ENCODE measurements at regions not wholly inside any gene's neighbourhood (a gene's known extent, or its start where the extent isn't known, plus 50 kb on each side); places are given as distances from the start of the nearest gene placed in this dataset.
A peak's percentile ranks its signal among the peaks of the same experiment; 100 is the strongest.
"Not testable (repeated sequence)": the region's sequence is repeated elsewhere in the genome, so short reads cannot be mapped to it uniquely, and the experiment has no call there.

DNA sequence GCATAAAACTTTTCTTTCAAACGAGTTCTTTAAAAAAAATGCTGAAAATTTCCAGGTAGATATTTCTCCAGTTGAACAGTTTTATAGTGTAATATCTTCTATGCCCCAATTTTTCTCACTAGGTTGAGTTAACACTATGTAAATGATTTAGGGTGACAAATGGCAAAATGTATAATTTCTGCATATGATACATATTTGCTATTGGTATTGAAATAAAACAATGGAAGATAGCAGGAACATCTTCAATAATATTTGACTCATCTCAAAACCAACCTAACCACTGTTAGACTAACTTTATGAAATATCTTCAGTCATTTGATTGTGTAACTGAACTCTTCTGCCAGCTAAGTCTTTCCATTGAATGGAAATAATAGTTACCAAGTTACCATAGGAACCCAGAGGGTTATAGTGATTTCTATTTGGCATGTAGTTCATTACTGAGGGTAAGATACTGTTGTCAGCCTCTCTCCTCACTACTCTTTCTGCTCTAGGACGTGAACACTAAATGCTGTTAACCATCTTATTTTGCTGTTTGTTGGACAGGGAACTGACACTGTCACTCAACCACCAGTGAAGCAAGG lies 824.7 kb upstream of the NECTIN3 start:
- DNase-seq = no peak

DNA sequence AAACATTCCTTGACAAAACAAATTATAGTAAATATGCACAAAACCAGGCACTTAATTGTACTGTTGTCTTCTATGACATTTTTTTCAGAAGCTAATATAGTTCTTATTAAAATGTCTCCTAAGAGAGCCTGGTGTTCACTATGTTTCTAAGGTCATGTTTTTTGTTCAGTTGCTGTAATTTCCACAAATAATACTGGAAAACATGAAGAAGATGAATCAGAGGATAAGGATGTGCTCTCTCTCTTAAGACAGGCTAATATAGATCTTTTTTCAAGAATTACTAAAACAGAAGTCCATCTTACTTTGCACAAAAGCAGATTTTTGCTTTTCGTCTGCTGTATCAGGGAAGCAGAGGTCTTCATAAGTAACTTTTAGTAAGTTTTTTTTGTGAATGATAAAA lies 823.0 kb upstream of the NECTIN3 start:
- DNase-seq = no peak

DNA sequence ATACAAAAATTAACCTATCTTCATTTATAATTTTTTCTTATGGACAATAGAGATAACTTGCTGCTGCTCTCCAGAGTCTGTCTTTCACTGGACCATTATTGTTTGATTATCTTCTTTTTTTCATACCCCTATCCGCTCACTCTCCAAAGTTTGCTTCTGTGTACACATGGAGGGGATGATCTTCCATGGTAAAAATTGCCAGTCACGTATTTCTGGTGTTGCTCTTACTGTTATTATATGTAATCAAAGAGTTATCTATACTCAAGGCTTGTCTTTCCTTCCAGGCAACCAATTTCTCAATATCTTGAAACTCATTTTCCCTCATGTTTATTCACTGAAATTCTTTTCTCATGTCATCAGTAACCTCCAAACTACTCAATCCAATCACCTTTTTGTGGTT lies 817.8 kb upstream of the NECTIN3 start:
- no peak for DNase-seq

DNA sequence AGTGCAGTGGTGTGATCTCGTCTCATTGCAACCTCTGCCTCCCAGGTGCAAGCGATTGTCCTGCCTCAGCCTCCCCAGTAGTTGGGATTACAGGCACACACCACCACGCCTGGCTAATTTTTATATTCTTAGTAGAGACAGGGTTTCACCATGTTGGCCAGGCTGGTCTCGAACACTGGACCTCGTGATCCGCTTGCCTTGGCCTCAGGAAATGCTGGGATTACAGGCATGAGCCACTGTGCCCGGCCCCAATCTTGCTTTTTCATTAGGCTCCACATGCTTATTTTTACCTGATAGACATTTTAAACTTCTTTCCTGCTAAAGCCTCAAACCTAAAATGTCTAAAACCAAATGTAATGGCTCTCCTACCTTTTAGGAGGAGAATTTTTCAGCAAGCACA lies 817.0 kb upstream of the NECTIN3 start:
- no peak for DNase-seq

DNA sequence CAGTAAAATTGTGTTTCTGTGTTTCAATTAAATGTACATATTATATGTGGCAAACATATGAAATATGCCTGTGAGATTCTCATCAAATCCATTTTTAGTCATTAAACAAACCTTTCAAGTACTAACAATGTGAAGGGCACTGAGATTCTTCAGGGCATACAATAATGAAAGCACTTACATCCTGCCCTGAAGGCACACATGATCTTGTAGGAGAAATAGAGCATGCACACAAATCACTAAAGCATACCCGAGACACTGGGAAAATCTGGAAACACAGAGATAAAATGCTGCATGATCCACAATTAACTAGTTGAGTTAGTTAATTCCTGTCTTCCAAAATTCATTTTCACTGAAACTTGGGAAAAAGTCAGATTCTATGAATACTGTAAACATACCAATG lies 810.5 kb upstream of the NECTIN3 start:
- no peak for DNase-seq

DNA sequence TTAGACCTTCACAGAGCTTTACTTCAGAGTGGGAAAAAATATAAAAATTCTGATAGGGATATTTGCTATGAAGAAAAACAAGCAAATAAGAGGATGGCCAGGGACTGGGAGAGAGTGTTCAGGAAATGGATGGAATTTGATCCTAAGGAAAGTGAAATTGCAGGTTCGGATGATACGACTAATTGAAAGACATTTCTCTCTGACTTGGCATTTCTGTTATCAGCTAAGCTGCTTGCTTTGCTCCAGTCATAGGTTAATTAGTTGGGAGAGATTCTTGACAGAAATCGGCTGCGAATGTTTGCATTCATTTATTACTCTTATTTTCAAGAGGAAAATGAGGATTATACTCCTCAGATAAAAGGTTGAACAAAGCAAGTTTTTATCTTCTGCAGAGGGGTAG lies 808.7 kb upstream of the NECTIN3 start:
- DNase-seq = no peak

DNA sequence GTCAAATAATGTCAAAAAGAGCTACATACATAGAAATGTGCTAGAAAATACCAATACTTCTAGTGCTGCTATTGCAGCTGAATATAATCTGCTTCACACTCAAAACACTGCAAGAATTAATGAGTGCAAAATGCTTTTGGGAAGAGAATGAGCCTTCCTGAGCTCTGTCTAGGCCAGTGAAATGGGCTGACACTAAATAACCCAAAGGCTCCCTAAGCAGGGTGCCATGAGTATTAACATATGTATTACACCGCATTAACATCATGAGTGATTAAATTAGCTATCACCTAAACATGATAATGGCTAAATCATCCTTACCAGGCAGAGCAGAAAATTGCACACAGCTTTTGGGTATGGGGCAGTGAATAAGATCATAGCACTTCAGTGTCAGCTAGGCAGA lies 806.3 kb upstream of the NECTIN3 start:
- DNase-seq = no peak

DNA sequence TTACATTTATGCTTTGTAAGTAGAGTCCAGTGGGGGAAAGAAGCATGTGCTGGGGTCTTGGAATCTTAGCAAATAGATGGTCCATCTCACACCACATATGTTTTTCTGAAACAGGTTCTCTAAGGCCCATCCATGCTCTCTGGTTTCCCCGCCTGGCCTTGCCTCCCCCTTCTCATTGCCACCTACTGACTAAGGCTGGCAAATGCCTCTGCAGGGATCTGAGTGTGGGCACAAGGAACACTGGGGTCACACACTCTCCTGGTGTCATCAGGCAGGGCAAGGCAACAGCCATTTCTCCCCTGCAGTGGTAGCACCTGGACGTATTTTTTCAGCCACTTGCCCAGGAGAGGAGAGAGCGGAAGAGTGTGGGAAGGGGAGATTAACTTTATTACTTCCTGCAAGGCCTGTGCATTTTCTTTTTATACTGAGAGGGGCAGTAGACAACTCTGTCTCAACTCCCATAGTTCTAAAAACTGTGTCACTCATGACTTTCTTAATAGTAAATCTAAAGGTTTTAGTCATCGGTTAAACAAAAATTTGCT lies 804.2 kb upstream of the NECTIN3 start:
- no peak for DNase-seq

DNA sequence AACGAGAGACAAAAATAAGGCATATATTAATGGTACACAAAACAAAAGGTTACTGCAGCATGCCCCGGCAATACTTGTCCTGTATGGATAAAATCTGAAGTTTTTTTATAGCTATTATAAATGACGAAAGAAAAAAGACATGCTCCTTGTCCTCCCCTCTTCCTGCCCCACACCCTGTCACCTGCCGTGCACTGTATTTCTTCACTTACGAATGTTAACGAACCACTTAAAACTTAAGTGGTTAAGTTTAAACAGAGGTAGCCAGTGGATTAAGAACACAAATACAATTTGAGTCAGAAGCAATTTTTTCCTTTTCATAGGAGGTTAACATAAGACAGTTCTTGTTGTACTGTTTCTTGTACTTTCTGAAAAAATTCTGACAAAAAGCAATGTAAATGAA lies 799.1 kb upstream of the NECTIN3 start:
- DNase-seq = no peak

DNA sequence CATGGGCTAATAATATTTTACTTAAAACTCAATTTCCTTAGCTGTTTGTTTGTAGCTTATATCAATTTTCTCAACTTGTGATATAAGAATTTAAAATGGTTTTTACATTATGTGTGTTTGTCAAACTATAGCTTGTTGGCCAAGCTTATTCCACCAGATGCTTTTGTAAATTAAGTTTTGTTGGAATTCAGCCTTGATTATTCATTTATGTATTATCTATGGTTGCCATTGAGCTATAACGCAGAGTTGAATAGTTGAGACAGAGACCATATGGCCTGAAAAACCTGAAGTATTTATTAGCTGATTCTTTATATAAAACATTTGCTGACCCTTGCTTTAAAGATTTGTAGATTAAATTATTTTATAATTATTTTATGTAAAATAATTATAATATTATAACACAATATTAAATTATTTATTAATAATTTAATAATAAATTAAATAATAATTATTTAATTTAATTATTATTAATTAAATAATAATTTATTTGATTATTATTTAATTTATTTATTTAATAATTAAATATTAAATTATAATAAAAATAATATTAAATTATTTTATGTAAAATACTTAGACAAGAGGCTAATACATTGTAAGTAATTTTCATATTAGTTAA lies 779.6 kb upstream of the NECTIN3 start:
- DNase-seq = no peak

DNA sequence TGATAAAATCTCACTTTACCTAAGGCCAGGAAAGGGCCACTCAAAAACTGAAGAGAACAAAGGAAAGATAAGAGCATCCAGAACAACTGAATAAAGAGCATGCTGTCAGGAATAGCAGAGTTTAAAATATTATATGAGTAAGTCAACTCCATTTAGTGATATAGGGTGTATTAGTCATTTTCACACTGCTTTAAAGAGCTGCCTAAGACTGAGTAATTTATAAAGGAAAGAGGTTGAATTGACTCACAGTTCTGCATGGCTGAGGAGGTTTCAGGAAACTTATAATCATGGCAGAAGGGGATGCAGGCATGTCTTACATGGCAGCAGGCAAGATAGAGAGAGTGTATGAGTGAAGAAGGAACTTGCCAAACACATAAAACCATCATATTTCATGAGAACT lies 778.0 kb upstream of the NECTIN3 start:
- DNase-seq = no peak

DNA sequence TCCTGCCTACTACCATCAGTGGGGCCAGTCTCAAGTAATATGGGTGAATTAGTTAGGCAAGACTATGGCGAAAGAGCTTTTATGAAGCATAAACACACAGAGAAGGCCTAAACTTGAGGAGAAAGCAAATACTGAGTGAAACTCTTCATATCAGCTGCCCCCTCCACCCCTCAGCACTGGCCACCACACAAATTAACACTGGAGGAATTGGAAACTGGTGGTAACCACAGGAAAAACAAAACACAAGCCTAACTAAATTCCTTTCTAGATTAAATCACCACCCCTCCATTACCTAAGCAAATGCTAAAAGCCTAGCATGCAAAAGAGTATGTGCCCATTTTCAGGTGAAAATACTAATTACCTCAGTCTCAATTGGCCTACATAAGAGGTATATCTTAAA lies 774.7 kb upstream of the NECTIN3 start:
- peak; percentile 13 for DNase-seq

DNA sequence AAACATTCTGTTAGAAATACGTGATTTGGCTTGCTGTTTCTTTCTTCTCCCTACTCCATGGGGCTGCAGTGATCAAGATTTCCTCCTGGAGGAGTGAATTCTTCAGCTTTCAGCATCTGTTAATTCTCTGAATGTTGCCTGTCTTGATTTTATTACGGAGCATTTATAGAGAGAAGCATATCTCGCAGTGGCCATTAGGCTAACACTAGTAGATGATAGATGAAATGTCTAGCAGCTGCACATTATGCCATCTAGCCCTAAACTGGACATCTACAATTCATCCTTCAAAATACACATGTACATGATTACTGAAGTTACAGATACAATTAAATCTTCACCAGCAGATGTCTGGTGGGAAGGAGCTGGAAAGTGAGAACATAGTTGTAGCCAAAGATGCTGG lies 769.8 kb upstream of the NECTIN3 start:
- DNase-seq = no peak

DNA sequence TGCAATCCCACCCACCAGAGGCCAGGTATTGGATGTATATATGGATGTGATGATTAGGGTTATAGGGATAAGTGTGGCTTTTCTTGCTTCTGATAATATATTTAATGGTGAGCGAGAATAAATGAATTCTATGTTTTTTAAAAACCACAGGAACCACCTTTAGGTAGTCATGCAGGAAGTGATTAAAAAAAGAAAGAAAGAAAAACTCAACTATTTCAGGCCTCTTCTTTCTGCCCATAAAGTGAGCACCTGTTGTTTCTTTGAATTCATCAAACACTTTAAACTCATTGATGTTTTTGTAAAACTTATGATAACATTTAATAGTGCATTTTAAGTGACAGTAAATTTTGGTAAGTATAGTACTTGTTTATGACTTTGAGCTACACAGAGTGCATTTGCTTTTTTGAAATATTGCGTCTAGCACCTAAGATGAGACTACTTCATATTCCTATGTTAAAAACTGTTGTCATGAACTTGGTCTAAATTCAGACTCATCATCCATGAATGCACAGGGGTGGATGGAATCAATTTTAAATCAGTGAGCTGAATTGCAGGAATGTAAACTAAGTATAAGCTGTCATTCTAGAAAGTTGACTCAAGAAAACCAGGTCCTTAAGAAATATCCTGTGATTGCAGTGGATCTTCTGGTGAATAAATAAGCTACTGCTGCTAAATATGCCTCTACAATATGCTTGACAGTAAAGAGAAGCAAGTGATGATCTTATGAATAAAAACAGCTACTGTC lies 764.4 kb upstream of the NECTIN3 start:
- no peak for DNase-seq

DNA sequence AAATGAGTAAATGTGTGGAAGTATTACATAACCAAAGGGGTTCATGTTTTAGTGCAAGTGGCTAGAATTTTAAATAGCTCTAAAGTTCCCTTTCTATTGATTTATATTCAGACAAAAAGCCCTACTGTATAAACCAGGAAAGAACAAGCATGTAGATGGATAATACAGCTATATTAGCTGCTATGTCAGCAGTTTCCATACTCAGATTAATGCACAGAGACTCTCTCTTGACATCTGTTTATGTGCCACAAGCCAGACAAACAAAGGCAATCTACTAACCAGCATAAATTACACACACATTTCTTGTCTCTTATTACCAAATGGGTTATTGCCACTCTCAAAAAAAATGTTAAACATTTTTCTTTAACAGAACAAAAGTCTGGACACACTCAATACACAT lies 760.1 kb upstream of the NECTIN3 start:
- DNase-seq = no peak

DNA sequence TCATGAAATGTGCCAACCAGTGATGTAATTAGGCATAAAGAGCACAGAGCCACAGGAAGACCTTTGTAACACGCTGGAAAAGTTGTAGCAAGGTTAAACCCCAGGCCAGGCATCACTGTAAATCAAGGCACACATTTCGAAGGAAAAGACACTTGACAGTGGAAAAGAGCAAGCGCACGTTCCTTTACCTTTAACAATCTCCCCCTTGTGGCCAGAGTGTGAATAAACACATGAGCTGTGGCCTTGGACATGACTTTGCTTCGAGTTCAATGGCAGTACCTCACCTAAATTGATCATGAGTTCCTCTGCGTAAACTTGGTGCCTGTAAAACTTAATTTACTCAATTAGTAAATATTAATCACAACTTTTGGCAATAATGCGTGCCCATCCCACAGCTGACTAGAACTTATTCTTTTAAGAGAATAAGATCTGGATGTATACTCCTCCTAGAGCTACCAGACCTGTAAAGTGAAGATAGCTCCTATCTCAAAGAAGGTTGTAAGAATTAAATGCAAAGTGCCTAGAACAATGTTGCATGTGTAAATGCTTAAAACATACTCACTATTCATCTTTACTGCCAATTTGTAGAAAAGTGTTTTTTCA lies 757.0 kb upstream of the NECTIN3 start:
- DNase-seq = peak; percentile 30

DNA sequence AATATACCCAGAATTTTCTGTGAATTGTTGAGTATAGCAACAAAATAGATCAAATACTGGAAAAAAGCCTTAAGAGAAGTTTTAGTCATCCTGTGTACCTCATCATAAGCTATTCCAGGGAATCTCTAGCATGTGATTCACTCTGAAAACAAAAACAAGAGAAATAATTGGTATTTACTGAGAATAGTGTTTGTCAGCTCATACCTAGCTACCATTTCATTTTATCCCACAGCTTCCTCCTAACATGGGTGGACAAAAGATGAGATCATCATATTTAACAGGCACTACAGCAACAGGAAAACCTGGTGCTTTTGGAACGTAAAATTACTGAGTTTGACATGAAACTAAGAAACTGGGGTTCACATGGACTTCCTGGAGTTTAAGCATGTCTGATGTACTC lies 753.5 kb upstream of the NECTIN3 start:
- peak; percentile 57 for DNase-seq

DNA sequence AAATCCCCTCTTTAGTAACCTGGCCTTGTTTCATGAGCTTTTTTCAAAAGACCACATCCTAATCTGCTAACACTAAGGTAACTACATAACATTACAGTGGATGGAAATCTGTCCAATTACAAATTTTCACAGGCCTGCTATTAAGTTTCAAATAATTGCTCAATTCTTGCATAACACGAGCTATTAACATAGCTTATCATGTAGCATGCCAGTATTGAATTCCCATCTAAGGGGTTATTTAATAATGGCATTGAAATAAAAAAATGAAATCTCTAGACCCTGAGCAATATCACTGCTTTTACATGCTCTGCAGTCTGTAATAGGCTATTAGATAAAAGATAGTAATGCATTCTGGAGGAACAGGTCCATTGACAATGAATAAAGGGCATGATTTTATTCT lies 748.3 kb upstream of the NECTIN3 start:
- no peak for DNase-seq

DNA sequence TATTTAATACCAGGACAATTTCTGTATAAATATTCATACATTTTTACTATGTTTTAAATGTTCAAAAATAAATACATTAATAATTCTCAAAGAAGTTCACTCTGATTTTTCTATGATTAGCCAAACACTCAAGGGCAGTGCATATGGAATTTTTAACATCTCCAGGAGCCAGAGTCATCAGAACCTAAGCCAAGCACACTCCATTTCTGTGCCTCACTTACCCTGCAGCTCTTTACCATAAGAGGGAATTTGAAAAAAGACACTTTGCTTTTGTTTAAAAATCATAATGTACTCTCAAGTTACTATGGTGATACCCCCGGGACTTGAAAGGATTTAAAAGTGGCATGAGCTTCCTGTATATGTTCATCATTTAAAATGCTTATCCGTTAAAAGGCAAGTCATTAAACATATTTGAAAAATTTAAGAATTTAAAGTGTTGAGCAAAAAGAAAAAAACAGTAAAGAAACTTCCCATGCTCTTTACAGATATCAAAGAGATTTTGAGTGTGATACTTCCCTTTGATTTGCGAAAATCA lies 747.4 kb upstream of the NECTIN3 start:
- DNase-seq = no peak

DNA sequence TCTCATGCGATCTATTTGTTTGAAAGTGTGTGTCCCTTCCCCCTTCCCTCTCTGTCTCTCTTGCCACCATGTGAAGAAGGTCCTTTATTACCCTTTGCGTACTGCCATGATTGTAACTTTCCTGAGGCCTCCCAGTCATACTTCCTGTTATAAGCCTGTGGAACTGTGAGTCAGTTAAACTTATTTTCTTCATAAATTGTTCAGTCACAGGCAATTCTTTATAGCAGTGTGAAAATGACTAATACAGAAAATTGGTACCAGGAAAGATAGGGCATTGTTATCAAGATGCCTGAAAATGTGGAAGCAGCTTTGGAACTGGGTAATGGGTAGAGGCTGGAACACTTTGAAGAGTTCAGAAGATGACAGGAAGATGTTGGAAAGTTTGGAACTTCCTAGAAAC lies 743.7 kb upstream of the NECTIN3 start:
- no peak for DNase-seq

DNA sequence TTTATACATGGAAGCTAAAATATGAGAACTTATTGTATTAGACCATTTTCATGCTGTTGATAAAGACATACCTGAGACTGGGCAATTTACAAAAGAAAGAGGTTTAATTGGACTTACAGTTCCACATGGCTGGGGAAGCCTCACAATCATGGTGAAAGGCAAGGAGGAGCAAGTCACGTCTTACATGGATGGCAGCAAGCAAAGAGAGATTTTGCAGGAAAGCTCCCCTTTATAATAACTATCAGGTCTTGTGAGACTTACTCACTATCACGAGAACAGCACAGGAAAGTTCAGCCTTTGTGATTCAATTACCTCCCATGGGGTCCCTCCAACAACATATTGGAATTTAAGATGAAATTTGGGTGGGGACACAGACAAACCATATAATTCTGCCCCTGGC lies 740.1 kb upstream of the NECTIN3 start:
- DNase-seq = not testable (repeated sequence)

DNA sequence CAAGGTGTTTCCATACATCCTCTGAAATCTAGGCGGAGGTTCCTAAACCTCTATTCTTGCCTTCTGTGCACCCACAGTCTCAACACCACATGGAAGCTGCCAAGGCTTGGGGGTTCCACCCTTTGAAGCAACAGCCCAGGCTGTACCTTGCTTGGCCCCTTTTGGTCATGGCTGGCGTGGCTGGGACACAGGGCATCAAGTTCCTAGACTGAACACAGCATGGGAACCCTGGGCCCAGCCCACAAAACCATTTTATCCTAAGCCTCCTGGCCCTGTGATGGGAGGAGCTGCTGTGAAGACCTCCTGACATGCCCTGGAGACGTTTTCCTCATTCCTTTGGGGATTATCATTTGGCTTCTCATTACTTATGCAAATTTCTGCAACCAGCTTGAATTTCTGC lies 739.0 kb upstream of the NECTIN3 start:
- DNase-seq = no peak

DNA sequence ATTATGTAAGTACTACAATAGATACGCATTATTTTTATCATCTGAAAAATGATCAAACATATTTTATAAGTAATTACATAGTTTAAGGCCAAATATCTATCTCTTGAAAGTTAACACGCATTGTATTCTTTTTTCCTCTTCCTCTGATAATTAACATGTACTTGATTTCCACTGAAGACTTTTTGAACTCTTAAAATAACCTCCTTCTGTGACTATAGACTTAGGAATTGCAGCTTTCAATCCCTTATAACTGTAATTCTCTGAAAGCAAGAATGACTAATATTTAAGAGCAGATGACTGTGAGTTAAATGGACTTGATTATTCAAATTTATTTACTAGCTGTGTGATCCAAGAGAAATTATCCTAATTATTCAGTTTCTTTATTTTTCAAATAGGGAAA lies 730.6 kb upstream of the NECTIN3 start:
- peak; percentile 7 for DNase-seq

DNA sequence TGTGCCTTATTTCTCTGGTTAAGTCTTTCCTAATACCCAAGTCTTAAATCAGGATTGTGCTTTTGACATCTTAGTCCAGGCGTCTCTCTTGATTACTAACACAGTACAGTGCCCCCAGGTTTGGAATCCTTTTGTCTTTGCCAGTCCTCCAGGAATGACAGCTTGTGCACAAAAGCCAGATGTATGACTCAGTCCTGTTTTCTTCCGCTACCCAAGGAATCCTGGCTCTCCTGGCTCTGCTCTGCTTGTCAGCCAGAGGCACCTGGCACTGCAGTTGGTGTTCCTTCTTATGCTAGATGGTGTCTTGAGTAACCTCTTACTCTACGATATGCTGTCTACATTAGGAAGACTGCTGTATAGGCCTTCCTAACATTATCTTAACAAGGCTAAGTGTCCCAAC lies 728.2 kb upstream of the NECTIN3 start:
- peak; percentile 51 for DNase-seq
